ENCODE measurements at regions not wholly inside any gene's neighbourhood (a gene's known extent, or its start where the extent isn't known, plus 50 kb on each side); places are given as distances from the start of the nearest gene placed in this dataset.
A peak's percentile ranks its signal among the peaks of the same experiment; 100 is the strongest.

- DNase-seq (ENCODE audit: low read depth) = no peak
These were observed 71.0 kb upstream of the TAF1B start for GRCh38 chr2:9772035-9772998.

- DNase-seq (ENCODE audit: low read depth) = no peak
These were observed 70.0 kb upstream of the TAF1B start for GRCh38 chr2:9772999-9773902.

- DNase-seq (ENCODE audit: low read depth) = no peak
These were observed 69.4 kb upstream of the TAF1B start for GRCh38 chr2:9773903-9774239.

DNA sequence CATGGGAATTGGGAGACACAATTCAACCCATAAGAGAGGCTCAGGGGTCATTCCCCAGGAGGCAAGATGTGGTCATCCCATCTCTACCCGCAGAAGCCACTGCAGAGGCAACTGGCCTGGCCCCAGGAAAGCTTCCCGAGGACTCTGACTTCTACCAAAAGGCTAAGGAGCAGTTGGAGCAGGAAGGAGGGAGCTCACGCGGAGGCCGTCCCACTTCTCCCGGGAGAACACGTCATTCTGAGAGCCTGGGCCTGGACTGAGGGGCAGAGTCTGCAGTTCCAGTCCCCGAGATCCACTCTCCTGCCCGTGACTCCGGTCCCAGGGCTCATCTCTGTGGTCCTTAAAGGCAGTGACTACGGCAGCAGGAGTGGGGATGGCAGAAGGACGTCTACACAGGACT, 69.0 kb upstream of the TAF1B start:
- DNase-seq (ENCODE audit: low read depth) = no peak

- no peak for DNase-seq (ENCODE audit: low read depth)
These were observed 67.9 kb upstream of the TAF1B start for GRCh38 chr2:9775351-9775750.

- no peak for DNase-seq (ENCODE audit: low read depth)
These were observed 67.1 kb upstream of the TAF1B start for GRCh38 chr2:9775999-9776712.

DNA sequence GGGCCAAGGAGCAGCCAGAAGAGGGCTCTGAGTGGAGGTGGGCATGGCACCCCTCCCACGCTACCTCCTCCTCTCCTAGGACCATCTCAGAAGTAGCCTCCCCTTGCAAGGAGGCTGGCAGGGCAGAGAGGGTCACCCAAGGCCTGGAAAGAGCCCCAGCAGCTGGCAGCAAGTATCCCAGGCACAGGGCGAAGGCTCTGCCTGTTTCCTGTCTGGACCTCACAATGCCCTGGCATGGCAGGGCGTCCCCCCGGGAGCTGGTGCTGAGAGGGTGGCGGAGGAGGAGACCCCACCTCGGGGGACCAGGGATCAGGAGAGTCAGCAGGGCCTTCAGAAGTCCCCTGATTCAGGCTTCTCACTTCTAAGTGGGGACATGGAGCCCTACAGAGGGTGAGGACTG, 66.2 kb upstream of the TAF1B start:
- no peak for DNase-seq (ENCODE audit: low read depth)

DNA sequence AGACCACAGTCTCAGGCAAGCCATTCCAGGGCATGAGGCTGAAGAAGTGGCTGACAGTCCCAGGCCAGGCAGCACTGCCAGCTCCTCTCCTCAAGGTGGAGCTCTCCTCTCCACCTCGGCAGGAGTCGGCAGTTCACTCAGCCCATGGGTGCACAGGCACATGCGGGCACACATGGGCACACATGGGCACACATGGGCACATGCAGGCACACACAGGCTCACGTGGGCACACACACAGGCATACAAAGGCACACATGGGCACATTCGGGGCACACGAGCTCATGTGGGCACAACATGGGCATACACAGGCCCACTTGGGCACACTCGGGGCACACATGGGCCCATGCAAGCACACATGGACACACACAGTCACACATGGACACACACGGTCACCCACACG, 65.3 kb upstream of the TAF1B start:
- no peak for DNase-seq (ENCODE audit: low read depth)

DNA sequence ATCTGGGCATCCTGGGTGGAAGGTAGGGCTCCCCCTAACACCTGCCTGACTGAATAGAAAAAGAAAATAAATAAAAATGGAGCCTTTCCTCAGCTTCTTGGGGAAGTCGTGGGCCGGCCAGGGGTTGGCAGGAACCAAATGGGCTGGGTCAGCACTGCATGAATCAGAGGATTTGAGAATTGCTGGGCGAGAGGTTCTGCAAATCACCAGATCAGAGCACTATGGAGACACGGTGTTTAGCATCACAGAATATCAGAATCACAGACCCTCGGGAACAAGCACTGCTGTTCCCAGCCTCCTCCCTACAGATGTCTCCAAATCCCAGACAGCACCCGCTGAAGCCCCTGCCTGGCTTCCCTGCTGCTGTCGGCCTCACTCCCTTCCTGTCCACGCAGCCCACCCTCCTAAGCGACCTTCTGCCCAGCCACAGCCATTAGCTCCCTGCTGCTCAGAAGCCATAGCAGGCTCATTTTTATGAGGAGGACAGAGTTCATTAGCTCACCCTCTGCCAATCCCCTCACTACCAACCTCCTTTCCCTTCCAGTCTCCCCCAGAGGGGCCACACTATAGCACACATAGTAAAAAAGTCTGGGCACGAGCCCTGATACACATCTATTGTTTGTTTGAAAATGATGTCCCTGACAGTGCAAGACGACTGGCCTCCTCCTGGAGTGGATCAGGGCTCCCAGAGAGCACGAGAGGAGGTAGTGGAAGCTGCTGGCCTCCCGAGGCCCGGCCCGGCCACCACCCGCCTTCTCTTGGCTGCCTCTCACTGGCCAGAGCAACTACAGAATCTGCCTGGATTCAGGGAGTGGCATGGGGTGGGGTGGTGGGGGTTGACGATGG, 64.6 kb upstream of the TAF1B start:
- no peak for DNase-seq (ENCODE audit: low read depth)

GRCh38 chr2:9779596-9780264, 63.5 kb upstream of the TAF1B start:
- no peak for DNase-seq (ENCODE audit: low read depth)

GRCh38 chr2:9780368-9781130, 62.7 kb upstream of the TAF1B start:
- DNase-seq (ENCODE audit: low read depth) = no peak

- no peak for DNase-seq (ENCODE audit: low read depth)
These were observed 62.0 kb upstream of the TAF1B start for GRCh38 chr2:9781252-9781651.

DNA sequence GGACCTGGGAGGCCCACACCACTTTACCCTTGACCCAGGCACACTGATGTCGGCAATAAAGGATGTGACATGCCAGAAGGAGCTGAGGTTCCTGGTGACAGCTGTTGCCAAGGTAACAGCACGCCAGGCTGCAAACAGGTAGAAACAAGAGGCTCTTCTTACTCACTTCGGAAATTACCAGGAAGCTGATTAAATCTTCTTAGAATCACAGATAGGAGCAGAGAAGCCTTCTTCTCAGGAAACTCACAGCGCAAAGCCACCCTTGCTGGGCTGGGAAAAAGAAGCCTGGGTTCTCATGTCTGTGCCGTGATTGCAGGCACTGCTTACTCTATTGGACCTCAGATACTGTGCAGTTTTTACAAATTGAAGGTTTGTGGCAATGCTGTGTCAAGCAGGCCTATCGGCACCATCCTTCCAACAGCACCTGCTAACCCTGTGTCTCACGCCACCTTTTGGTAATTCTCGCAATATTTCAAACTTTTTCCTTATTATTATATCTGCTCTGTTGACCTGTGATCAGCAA, 61.0 kb upstream of the TAF1B start:
- DNase-seq (ENCODE audit: low read depth) = peak; percentile 82

DNA sequence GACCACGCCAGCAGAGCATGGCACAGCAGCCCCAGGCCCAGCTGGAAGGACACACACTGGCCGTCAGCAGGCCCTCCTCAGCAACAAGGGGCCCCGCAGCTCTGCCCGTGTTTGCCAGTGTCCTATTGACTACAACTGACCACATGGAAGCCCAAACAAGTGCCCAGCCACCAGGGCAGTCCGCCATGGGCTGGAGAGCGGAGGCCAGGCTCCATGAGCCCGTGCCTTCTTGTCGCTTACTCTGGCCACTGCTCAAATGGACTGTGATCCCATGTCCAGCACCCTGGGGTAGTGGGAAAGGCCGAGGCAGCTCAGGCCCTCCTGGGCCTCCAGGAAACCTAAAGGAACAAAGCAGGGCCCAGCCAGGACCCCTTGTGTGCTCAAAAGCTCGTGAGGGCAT, 53.9 kb upstream of the TAF1B start:
- no peak for DNase-seq (ENCODE audit: low read depth)

DNA sequence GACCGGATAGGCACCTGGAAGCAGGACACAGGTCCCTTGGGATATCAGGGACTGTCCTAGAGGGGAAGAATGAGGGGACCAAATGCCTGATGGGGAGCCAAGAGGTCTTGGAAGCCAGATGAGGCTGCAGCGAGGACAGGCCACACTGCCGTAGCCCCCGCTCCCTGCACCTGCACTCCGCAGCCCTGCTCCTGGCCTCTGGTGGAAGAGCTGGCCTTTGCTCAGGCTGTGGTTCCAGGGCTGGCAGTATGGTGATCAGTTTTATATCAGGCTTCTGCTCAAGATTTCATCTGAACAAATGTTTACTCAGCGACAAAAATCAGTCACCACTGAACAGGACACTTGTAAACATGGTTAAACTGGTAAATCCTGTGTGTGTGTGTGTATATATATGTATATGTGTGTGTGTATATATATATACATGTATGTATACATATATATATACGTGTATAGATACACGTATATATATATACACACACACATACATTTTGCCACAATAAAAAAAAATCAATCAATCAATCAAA, 52.5 kb upstream of the TAF1B start:
- no peak for DNase-seq (ENCODE audit: low read depth)

- no peak for DNase-seq (ENCODE audit: low read depth)
These were observed 51.6 kb upstream of the TAF1B start for GRCh38 chr2:9791711-9792110.

DNA sequence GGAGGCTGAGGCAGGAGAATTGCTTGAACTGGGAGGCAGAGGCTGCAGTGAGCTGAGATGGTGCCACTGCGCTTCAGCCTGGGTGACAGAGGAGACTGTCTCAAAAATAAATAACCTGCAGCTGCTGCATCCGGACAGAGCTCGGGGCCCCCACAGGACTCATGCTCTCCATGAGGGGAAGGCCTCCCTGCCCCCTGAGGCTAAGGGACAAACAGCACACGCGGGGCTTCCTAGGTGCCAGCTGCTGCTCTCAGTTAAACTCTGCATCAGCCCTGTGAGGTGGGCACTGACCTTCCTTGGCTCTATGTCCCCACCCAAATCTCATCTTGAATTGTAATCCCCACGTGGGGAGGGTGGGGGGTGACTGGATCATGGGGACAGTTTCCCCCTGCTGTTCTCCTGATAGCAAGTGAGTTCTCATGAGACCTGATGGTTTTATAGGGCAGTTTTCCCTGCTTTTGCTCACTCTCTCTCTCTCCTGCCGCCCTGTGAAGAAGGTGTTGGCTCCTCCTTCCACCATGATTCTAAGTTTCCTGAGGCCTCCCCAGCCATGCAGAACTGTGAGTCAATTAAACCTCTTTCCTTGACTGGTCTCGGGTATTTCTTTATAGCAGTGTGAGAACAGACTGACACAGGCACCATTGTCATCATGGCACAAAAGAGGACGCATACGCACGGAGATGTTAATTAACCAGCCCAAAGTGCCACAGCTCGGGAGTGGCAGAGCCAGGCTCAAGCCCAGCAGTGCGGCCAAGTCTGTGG, 49.9 kb upstream of the TAF1B start:
- no peak for DNase-seq (ENCODE audit: low read depth)
